ENCODE measurements at regions not wholly inside any gene's neighbourhood (a gene's known extent, or its start where the extent isn't known, plus 50 kb on each side); places are given as distances from the start of the nearest gene placed in this dataset.

- TF ChIP-seq CTCF (IDR thresholded peaks at IDR 0.05) (no peak), POLR2A (IDR thresholded peaks at IDR 0.05) (no peak)
- WGBS, 4 donors = 61 to 82% (median 64%) methylated on average over 2 of the region's 2 CpGs
- no peaks in the 10 kb centered on the region for H3K4me1 ChIP-seq (replicated peaks in 1 of 2)
- no peaks in the 10 kb centered on the region for H3K27me3 ChIP-seq
- intact Hi-C loops (cut with DNase I) = no loop called here
- H3K36me3 ChIP-seq (replicated peaks in 1 of 2) = no peaks in the 10 kb centered on the region
- no peak for DNase-seq
- H3K27ac ChIP-seq = no peak overlapping the region
- H3K9me3 ChIP-seq (replicated peaks in 1 of 3) = no peaks in the 10 kb centered on the region
- no peak overlapping the region for H3K4me3 ChIP-seq
Observed at GRCh38 chr12:125643055-125643454, 577.8 kb downstream of the AACS start.

GRCh38 chr12:125645724-125646123 is 580.5 kb downstream of the AACS start:
- Histone ChIP-seq H3K27ac (no peak overlapping the region), H3K4me3 (no peak overlapping the region), H3K9me3 (replicated peaks in 1 of 3) (no peaks in the 10 kb centered on the region), H3K4me1 (replicated peaks in 1 of 2) (no peaks in the 10 kb centered on the region), H3K27me3 (no peaks in the 10 kb centered on the region), H3K36me3 (replicated peaks in 1 of 2) (no peaks in the 10 kb centered on the region)
- 60 to 68% (median 61%) methylated on average over 5 of the region's 5 CpGs for WGBS, 4 donors
- intact Hi-C loops (cut with DNase I) = no loop called here
- TF ChIP-seq CTCF (IDR thresholded peaks at IDR 0.05) = no peak
- TF ChIP-seq POLR2A (IDR thresholded peaks at IDR 0.05) = no peak
- DNase-seq = no peak

- Histone ChIP-seq H3K9me3 (replicated peaks in 1 of 3) (no peaks in the 10 kb centered on the region), H3K36me3 (replicated peaks in 1 of 2) (no peaks in the 10 kb centered on the region), H3K27me3 (no peaks in the 10 kb centered on the region), H3K4me1 (replicated peaks in 1 of 2) (no peaks in the 10 kb centered on the region), H3K27ac (no peak overlapping the region), H3K4me3 (no peak overlapping the region)
- intact Hi-C loops (cut with DNase I) = no loop called here
- DNase-seq = no peak
- WGBS, 4 donors = 84 to 91% (median 89%) methylated on average over 16 to 19 of the region's 19 CpGs
- no peak for TF ChIP-seq POLR2A (IDR thresholded peaks at IDR 0.05)
- TF ChIP-seq CTCF (IDR thresholded peaks at IDR 0.05) = no peak
Observed at GRCh38 chr12:125650587-125650986, 585.4 kb downstream of the AACS start.

- no peaks in the 10 kb centered on the region for H3K36me3 ChIP-seq (replicated peaks in 1 of 2)
- H3K27ac ChIP-seq = no peak overlapping the region
- no peak overlapping the region for H3K4me3 ChIP-seq
- no peaks in the 10 kb centered on the region for H3K4me1 ChIP-seq (replicated peaks in 1 of 2)
- no peaks in the 10 kb centered on the region for H3K9me3 ChIP-seq (replicated peaks in 1 of 3)
- WGBS, 4 donors = 63 to 76% (median 73%) methylated on average over 4 of the region's 4 CpGs
- no peak for DNase-seq
- no peaks in the 10 kb centered on the region for H3K27me3 ChIP-seq
- TF ChIP-seq CTCF (IDR thresholded peaks at IDR 0.05) = no peak
- no peak for TF ChIP-seq POLR2A (IDR thresholded peaks at IDR 0.05)
- intact Hi-C loops (cut with DNase I) = no loop called here
Observed at GRCh38 chr12:125651625-125652024, 586.4 kb downstream of the AACS start.

Measured in adrenal gland (tissue), 9 donors.